Kidney epithelial cell (primary cell): ENCODE measurements at regions not wholly inside any gene's neighbourhood (a gene's known extent, or its start where the extent isn't known, plus 50 kb on each side); places are given as distances from the start of the nearest gene placed in this dataset.

Source experiments
- DNase-seq: peaks from one replicate; pipeline ENCODE4 v3.0.0-alpha.2; 2010; ENCODE audit warnings: low read depth
- H3K27me3 ChIP-seq: 2 replicates; pipeline ENCODE4 v1.6.0; 2011; ENCODE audit warnings: low read length; ENCODE audit not compliant: control insufficient read depth, insufficient read depth
- H3K36me3 ChIP-seq: 2 replicates; pipeline ENCODE4 v1.5.1; 2011; ENCODE audit warnings: low read length; ENCODE audit not compliant: control insufficient read depth, insufficient read depth
- H3K4me3 ChIP-seq: 2 replicates; pipeline ENCODE4 v1.5.1; 2011; ENCODE audit warnings: low read depth, mild to moderate bottlenecking, control low read depth, low read length
- CTCF ChIP-seq: IDR thresholded peaks from 2 replicates; pipeline ENCODE4 v1.5.1; 2011; ENCODE audit warnings: mild to moderate bottlenecking, moderate library complexity, low read length, control low read depth, inconsistent platforms; ENCODE audit not compliant: insufficient read depth, poor library complexity, severe bottlenecking

- TF ChIP-seq CTCF, result no peak
- DNase-seq, result no peak
- no peak overlapping the region for H3K4me3 ChIP-seq
- H3K27me3 ChIP-seq, result no peaks in the 10 kb centered on the region
- H3K36me3 ChIP-seq, result no peaks in the 10 kb centered on the region
Measured at GRCh38 chr1:164967300-164967699, 389.2 kb downstream of the LMX1A start.

- no peaks in the 10 kb centered on the region for H3K36me3 ChIP-seq
- no peak for DNase-seq
- H3K27me3 ChIP-seq, result no peaks in the 10 kb centered on the region
- no peak for TF ChIP-seq CTCF
- no peak overlapping the region for H3K4me3 ChIP-seq
Measured at GRCh38 chr1:164961715-164962114, 394.8 kb downstream of the LMX1A start.

- no peak for DNase-seq
- H3K36me3 ChIP-seq, result no peaks in the 10 kb centered on the region
- H3K4me3 ChIP-seq, result no peak overlapping the region
- H3K27me3 ChIP-seq, result no peaks in the 10 kb centered on the region
- TF ChIP-seq CTCF, result no peak
Measured at GRCh38 chr1:164958982-164959768, 397.3 kb downstream of the LMX1A start.

- Histone ChIP-seq H3K36me3 (no peaks in the 10 kb centered on the region), H3K27me3 (no peaks in the 10 kb centered on the region), H3K4me3 (no peak overlapping the region)
- DNase-seq, result no peak
- no peak for TF ChIP-seq CTCF
Measured at GRCh38 chr1:164953815-164954214, 394.8 kb downstream of the PBX1 start.

GRCh38 chr1:164953098-164953497, 394.1 kb downstream of the PBX1 start:
- Histone ChIP-seq H3K4me3 (no peak overlapping the region), H3K36me3 (no peaks in the 10 kb centered on the region), H3K27me3 (no peaks in the 10 kb centered on the region)
- no peak for DNase-seq
- peak; percentile 10 for TF ChIP-seq CTCF

- Histone ChIP-seq H3K27me3 (no peaks in the 10 kb centered on the region), H3K4me3 (no peak overlapping the region), H3K36me3 (no peaks in the 10 kb centered on the region)
- no peak for TF ChIP-seq CTCF
- DNase-seq, result no peak
Measured at GRCh38 chr1:164951508-164951907, 392.5 kb downstream of the PBX1 start.
